ENCODE measurements at regions not wholly inside any gene's neighbourhood (a gene's known extent, or its start where the extent isn't known, plus 50 kb on each side); places are given as distances from the start of the nearest gene placed in this dataset.

- H2AFZ ChIP-seq (ENCODE audit: insufficient read depth, low read length, poor library complexity): no peak overlapping the region
- H3K4me2 ChIP-seq (ENCODE audit: low read length): no peak overlapping the region
- no peak overlapping the region for H3K23ac ChIP-seq (ENCODE audit: low read length)
- no peak overlapping the region for H4K12ac ChIP-seq (ENCODE audit: low read depth, low read length)
- no peak overlapping the region for H3K4ac ChIP-seq (ENCODE audit: low read depth, low read length)
- no peak overlapping the region for H2BK120ac ChIP-seq (ENCODE audit: insufficient read depth, low read length, poor library complexity)
- H3K27me3 ChIP-seq (ENCODE audit: insufficient read depth, low read length): no peaks in the 10 kb centered on the region
- H3K79me1 ChIP-seq (ENCODE audit: low read length): peaks cover 2% of the 10 kb centered on the region
- no peaks in the 10 kb centered on the region for H3K79me2 ChIP-seq (ENCODE audit: control insufficient read depth, insufficient read depth, low read length, poor library complexity)
- no CpG with 5 or more reads among the region's 1 CpG for WGBS (ENCODE audit: extremely low coverage, insufficient coverage, insufficient read length)
- H3K4me1 ChIP-seq (ENCODE audit: control insufficient read depth in 1 of 2, insufficient read depth in 2 of 2, low read length in 2 of 2): no peaks in the 10 kb centered on the region
- no peaks in the 10 kb centered on the region for H3K9me3 ChIP-seq (ENCODE audit: insufficient read depth, low read depth, low read length)
- H3K9ac ChIP-seq (ENCODE audit: low read length): no peak overlapping the region
- DNase-seq: no peak
- H2BK12ac ChIP-seq (ENCODE audit: low read length): no peak overlapping the region
- H3K36me3 ChIP-seq (ENCODE audit: control insufficient read depth in 1 of 2, insufficient read depth in 2 of 2, low read length in 2 of 2): no peaks in the 10 kb centered on the region
- H4K8ac ChIP-seq (ENCODE audit: low read depth, low read length): no peak overlapping the region
- no peak overlapping the region for H3K4me3 ChIP-seq (ENCODE audit: low read depth, low read length)
- H3K14ac ChIP-seq (ENCODE audit: low read length): no peak overlapping the region
- H2AK5ac ChIP-seq (ENCODE audit: low read length): no peak overlapping the region
- no peak overlapping the region for H3K27ac ChIP-seq (ENCODE audit: low read depth, low read length)
- no peak overlapping the region for H2BK5ac ChIP-seq (ENCODE audit: low read depth, low read length, poor library complexity)
- no peak overlapping the region for H4K91ac ChIP-seq (ENCODE audit: low read depth, low read length)
- no peak overlapping the region for H3K18ac ChIP-seq (ENCODE audit: low read length)
Observed at GRCh38 chrX:6732101-6732500, 197.2 kb upstream of the VCX3A start.

GRCh38 chrX:6729626-6730025, 194.7 kb upstream of the VCX3A start:
- Histone ChIP-seq H3K79me1 (ENCODE audit: low read length) (peaks cover 2% of the 10 kb centered on the region), H3K23ac (ENCODE audit: low read length) (no peak overlapping the region), H3K79me2 (ENCODE audit: control insufficient read depth, insufficient read depth, low read length, poor library complexity) (no peaks in the 10 kb centered on the region), H3K4me1 (ENCODE audit: control insufficient read depth in 1 of 2, insufficient read depth in 2 of 2, low read length in 2 of 2) (no peaks in the 10 kb centered on the region), H3K4ac (ENCODE audit: low read depth, low read length) (no peak overlapping the region), H3K36me3 (ENCODE audit: control insufficient read depth in 1 of 2, insufficient read depth in 2 of 2, low read length in 2 of 2) (no peaks in the 10 kb centered on the region), H4K8ac (ENCODE audit: low read depth, low read length) (no peak overlapping the region), H3K27me3 (ENCODE audit: insufficient read depth, low read length) (no peaks in the 10 kb centered on the region), H3K14ac (ENCODE audit: low read length) (peak overlapping the region; percentile 5), H3K27ac (ENCODE audit: low read depth, low read length) (no peak overlapping the region), H4K12ac (ENCODE audit: low read depth, low read length) (no peak overlapping the region), H2AK5ac (ENCODE audit: low read length) (no peak overlapping the region), H3K9me3 (ENCODE audit: insufficient read depth, low read depth, low read length) (no peaks in the 10 kb centered on the region), H2BK5ac (ENCODE audit: low read depth, low read length, poor library complexity) (no peak overlapping the region), H3K4me2 (ENCODE audit: low read length) (no peak overlapping the region), H3K4me3 (ENCODE audit: low read depth, low read length) (no peak overlapping the region), H2BK120ac (ENCODE audit: insufficient read depth, low read length, poor library complexity) (peak overlapping the region; percentile 63), H4K91ac (ENCODE audit: low read depth, low read length) (peak overlapping the region; percentile 8), H3K9ac (ENCODE audit: low read length) (no peak overlapping the region), H3K18ac (ENCODE audit: low read length) (no peak overlapping the region), H2BK12ac (ENCODE audit: low read length) (peak overlapping the region; percentile 30), H2AFZ (ENCODE audit: insufficient read depth, low read length, poor library complexity) (no peak overlapping the region)
- no CpG with 5 or more reads among the region's 9 CpGs for WGBS (ENCODE audit: extremely low coverage, insufficient coverage, insufficient read length)
- DNase-seq: peak in 1 of 2 donors; percentile 40

- H3K27ac ChIP-seq (ENCODE audit: low read depth, low read length): no peak overlapping the region
Observed at GRCh38 chrX:6718766-6719165, 183.8 kb upstream of the VCX3A start.

GRCh38 chrX:6708676-6709380, 173.9 kb upstream of the VCX3A start:
- no CpG with 5 or more reads among the region's 5 CpGs for WGBS (ENCODE audit: extremely low coverage, insufficient coverage, insufficient read length)
- H3K4me3 ChIP-seq (ENCODE audit: low read depth, low read length): no peak overlapping the region
- H3K4me1 ChIP-seq (ENCODE audit: control insufficient read depth in 1 of 2, insufficient read depth in 2 of 2, low read length in 2 of 2): peaks cover 5 to 7% of the 10 kb centered on the region in 2 experiments
- no peaks in the 10 kb centered on the region for H3K9me3 ChIP-seq (ENCODE audit: insufficient read depth, low read depth, low read length)
- no peak for DNase-seq
- peaks cover 11% of the 10 kb centered on the region for H3K79me1 ChIP-seq (ENCODE audit: low read length)
- no peaks in the 10 kb centered on the region for H3K79me2 ChIP-seq (ENCODE audit: control insufficient read depth, insufficient read depth, low read length, poor library complexity)
- peak overlapping the region; percentile 73 for H2BK120ac ChIP-seq (ENCODE audit: insufficient read depth, low read length, poor library complexity)
- H3K18ac ChIP-seq (ENCODE audit: low read length): no peak overlapping the region
- no peak overlapping the region for H3K4me2 ChIP-seq (ENCODE audit: low read length)
- peak overlapping the region; percentile 65 for H3K27ac ChIP-seq (ENCODE audit: low read depth, low read length)
- H3K23ac ChIP-seq (ENCODE audit: low read length): no peak overlapping the region
- no peak overlapping the region for H4K12ac ChIP-seq (ENCODE audit: low read depth, low read length)
- no peak overlapping the region for H4K8ac ChIP-seq (ENCODE audit: low read depth, low read length)
- peak overlapping the region; percentile 73 for H2BK5ac ChIP-seq (ENCODE audit: low read depth, low read length, poor library complexity)
- peak overlapping the region; percentile 83 for H2BK12ac ChIP-seq (ENCODE audit: low read length)
- no peaks in the 10 kb centered on the region for H3K36me3 ChIP-seq (ENCODE audit: control insufficient read depth in 1 of 2, insufficient read depth in 2 of 2, low read length in 2 of 2)
- H2AK5ac ChIP-seq (ENCODE audit: low read length): no peak overlapping the region
- H2AFZ ChIP-seq (ENCODE audit: insufficient read depth, low read length, poor library complexity): no peak overlapping the region
- H3K14ac ChIP-seq (ENCODE audit: low read length): no peak overlapping the region
- H3K27me3 ChIP-seq (ENCODE audit: insufficient read depth, low read length): no peaks in the 10 kb centered on the region
- no peak overlapping the region for H3K9ac ChIP-seq (ENCODE audit: low read length)
- H4K91ac ChIP-seq (ENCODE audit: low read depth, low read length): peak overlapping the region; percentile 38
- H3K4ac ChIP-seq (ENCODE audit: low read depth, low read length): no peak overlapping the region

More at GRCh38 chrX:6718766-6719165, 183.8 kb upstream of the VCX3A start:
- Histone ChIP-seq H3K79me1 (ENCODE audit: low read length) (no peaks in the 10 kb centered on the region), H3K4me1 (ENCODE audit: control insufficient read depth in 1 of 2, insufficient read depth in 2 of 2, low read length in 2 of 2) (no peaks in the 10 kb centered on the region), H3K14ac (ENCODE audit: low read length) (no peak overlapping the region), H2AFZ (ENCODE audit: insufficient read depth, low read length, poor library complexity) (no peak overlapping the region), H3K4me3 (ENCODE audit: low read depth, low read length) (no peak overlapping the region), H4K12ac (ENCODE audit: low read depth, low read length) (no peak overlapping the region), H3K9me3 (ENCODE audit: insufficient read depth, low read depth, low read length) (no peaks in the 10 kb centered on the region), H4K91ac (ENCODE audit: low read depth, low read length) (no peak overlapping the region), H4K8ac (ENCODE audit: low read depth, low read length) (no peak overlapping the region), H3K4me2 (ENCODE audit: low read length) (no peak overlapping the region), H3K27me3 (ENCODE audit: insufficient read depth, low read length) (no peaks in the 10 kb centered on the region), H3K18ac (ENCODE audit: low read length) (no peak overlapping the region), H2AK5ac (ENCODE audit: low read length) (no peak overlapping the region), H3K36me3 (ENCODE audit: control insufficient read depth in 1 of 2, insufficient read depth in 2 of 2, low read length in 2 of 2) (no peaks in the 10 kb centered on the region), H2BK120ac (ENCODE audit: insufficient read depth, low read length, poor library complexity) (no peak overlapping the region), H3K4ac (ENCODE audit: low read depth, low read length) (no peak overlapping the region), H3K9ac (ENCODE audit: low read length) (no peak overlapping the region), H3K79me2 (ENCODE audit: control insufficient read depth, insufficient read depth, low read length, poor library complexity) (no peaks in the 10 kb centered on the region), H2BK12ac (ENCODE audit: low read length) (no peak overlapping the region), H3K23ac (ENCODE audit: low read length) (no peak overlapping the region), H2BK5ac (ENCODE audit: low read depth, low read length, poor library complexity) (no peak overlapping the region)
- DNase-seq: no peak
- no CpG with 5 or more reads among the region's 6 CpGs for WGBS (ENCODE audit: extremely low coverage, insufficient coverage, insufficient read length)
